ES-I3 (cell line): ENCODE measurements at regions not wholly inside any gene's neighbourhood (a gene's known extent, or its start where the extent isn't known, plus 50 kb on each side); places are given as distances from the start of the nearest gene placed in this dataset.

Experiments used
- H3K36me3 ChIP-seq: 2 replicates; pipeline ENCODE4 v1.6.1; 2013; ENCODE audit warnings: mild to moderate bottlenecking, low read length, control low read depth, moderate library complexity; ENCODE audit not compliant: insufficient read depth
- H3K4me1 ChIP-seq: 2 replicates; pipeline ENCODE4 v1.6.1; 2013; ENCODE audit warnings: mild to moderate bottlenecking, control low read depth, low read length; ENCODE audit not compliant: insufficient read depth
- H3K9ac ChIP-seq: 2 replicates; pipeline ENCODE4 v1.6.1; 2013; ENCODE audit warnings: low read depth, mild to moderate bottlenecking, low read length, moderate library complexity
- H3K9me3 ChIP-seq: 2 replicates; pipeline ENCODE4 v1.6.1; 2013; ENCODE audit warnings: mild to moderate bottlenecking, low read length, moderate library complexity; ENCODE audit not compliant: control insufficient read depth, insufficient read depth

GRCh38 chr4:137253949-137254348 is 278.3 kb downstream of the PCDH18 start:
- Histone ChIP-seq H3K9me3 (no peaks in the 10 kb centered on the region), H3K4me1 (no peaks in the 10 kb centered on the region), H3K9ac (no peak overlapping the region), H3K36me3 (no peaks in the 10 kb centered on the region)

GRCh38 chr4:137249112-137249511 is 283.2 kb downstream of the PCDH18 start:
- Histone ChIP-seq H3K9ac (no peak overlapping the region), H3K36me3 (no peaks in the 10 kb centered on the region), H3K4me1 (peaks cover 7% of the 10 kb centered on the region; the same call in 1 of the 2 replicates), H3K9me3 (no peaks in the 10 kb centered on the region)

GRCh38 chr4:137238456-137239162 is 293.7 kb downstream of the PCDH18 start:
- Histone ChIP-seq H3K9ac (no peak overlapping the region), H3K9me3 (no peaks in the 10 kb centered on the region), H3K4me1 (no peaks in the 10 kb centered on the region), H3K36me3 (no peaks in the 10 kb centered on the region)

GRCh38 chr4:137226900-137227299 is 305.4 kb downstream of the PCDH18 start:
- Histone ChIP-seq H3K9me3 (no peaks in the 10 kb centered on the region; the same call in 1 of the 2 replicates), H3K9ac (no peak overlapping the region), H3K36me3 (no peaks in the 10 kb centered on the region), H3K4me1 (no peaks in the 10 kb centered on the region)

GRCh38 chr4:137226221-137226620 is 306.1 kb downstream of the PCDH18 start:
- H3K9ac ChIP-seq: no peak overlapping the region
- no peaks in the 10 kb centered on the region; the same call in 1 of the 2 replicates for H3K9me3 ChIP-seq
- H3K36me3 ChIP-seq: no peaks in the 10 kb centered on the region
- H3K4me1 ChIP-seq: no peaks in the 10 kb centered on the region

- Histone ChIP-seq H3K9ac (no peak overlapping the region), H3K36me3 (no peaks in the 10 kb centered on the region), H3K4me1 (no peaks in the 10 kb centered on the region), H3K9me3 (no peaks in the 10 kb centered on the region)
Measured at GRCh38 chr4:137213372-137214173, 318.7 kb downstream of the PCDH18 start.

GRCh38 chr4:137212601-137213000 is 319.7 kb downstream of the PCDH18 start:
- no peaks in the 10 kb centered on the region for H3K36me3 ChIP-seq
- H3K9ac ChIP-seq: no peak overlapping the region
- H3K4me1 ChIP-seq: no peaks in the 10 kb centered on the region
- no peaks in the 10 kb centered on the region for H3K9me3 ChIP-seq

- H3K9me3 ChIP-seq: no peaks in the 10 kb centered on the region
- H3K9ac ChIP-seq: no peak overlapping the region
- no peaks in the 10 kb centered on the region for H3K4me1 ChIP-seq
- no peaks in the 10 kb centered on the region for H3K36me3 ChIP-seq
Measured at GRCh38 chr4:137209240-137209639, 323.1 kb downstream of the PCDH18 start.

- Histone ChIP-seq H3K9me3 (no peaks in the 10 kb centered on the region), H3K4me1 (no peaks in the 10 kb centered on the region), H3K9ac (no peak overlapping the region), H3K36me3 (no peaks in the 10 kb centered on the region)
Measured at GRCh38 chr4:137206781-137207180, 325.5 kb downstream of the PCDH18 start.

GRCh38 chr4:137203601-137204000 is 328.7 kb downstream of the PCDH18 start:
- Histone ChIP-seq H3K9ac (no peak overlapping the region), H3K36me3 (no peaks in the 10 kb centered on the region), H3K4me1 (no peaks in the 10 kb centered on the region), H3K9me3 (no peaks in the 10 kb centered on the region)

GRCh38 chr4:137200322-137200721 is 332.0 kb downstream of the PCDH18 start:
- H3K4me1 ChIP-seq: no peaks in the 10 kb centered on the region
- H3K9me3 ChIP-seq: no peaks in the 10 kb centered on the region
- H3K9ac ChIP-seq: no peak overlapping the region
- H3K36me3 ChIP-seq: no peaks in the 10 kb centered on the region

GRCh38 chr4:137198791-137199190 is 333.5 kb downstream of the PCDH18 start:
- no peaks in the 10 kb centered on the region for H3K36me3 ChIP-seq
- H3K4me1 ChIP-seq: no peaks in the 10 kb centered on the region
- H3K9ac ChIP-seq: no peak overlapping the region
- no peaks in the 10 kb centered on the region for H3K9me3 ChIP-seq

GRCh38 chr4:137194670-137195069 is 337.6 kb downstream of the PCDH18 start:
- Histone ChIP-seq H3K36me3 (no peaks in the 10 kb centered on the region), H3K9ac (no peak overlapping the region)

GRCh38 chr4:137193564-137193963 is 338.7 kb downstream of the PCDH18 start:
- no peak overlapping the region for H3K9ac ChIP-seq
- H3K9me3 ChIP-seq: no peaks in the 10 kb centered on the region
- H3K36me3 ChIP-seq: no peaks in the 10 kb centered on the region
- no peaks in the 10 kb centered on the region for H3K4me1 ChIP-seq

More at GRCh38 chr4:137194670-137195069, 337.6 kb downstream of the PCDH18 start:
- Histone ChIP-seq H3K4me1 (no peaks in the 10 kb centered on the region), H3K9me3 (no peaks in the 10 kb centered on the region)
